IPS-11a (cell line): ENCODE measurements at regions not wholly inside any gene's neighbourhood (a gene's known extent, or its start where the extent isn't known, plus 50 kb on each side); places are given as distances from the start of the nearest gene placed in this dataset.
"Not testable (repeated sequence)": the region's sequence is repeated elsewhere in the genome, so short reads cannot be mapped to it uniquely, and the experiment has no call there.

ENCODE experiments used
- H3K4me3 ChIP-seq: one replicate; pipeline ENCODE4 v1.5.1; 2013; ENCODE audit warnings: low read depth, low read length, control low read depth

DNA sequence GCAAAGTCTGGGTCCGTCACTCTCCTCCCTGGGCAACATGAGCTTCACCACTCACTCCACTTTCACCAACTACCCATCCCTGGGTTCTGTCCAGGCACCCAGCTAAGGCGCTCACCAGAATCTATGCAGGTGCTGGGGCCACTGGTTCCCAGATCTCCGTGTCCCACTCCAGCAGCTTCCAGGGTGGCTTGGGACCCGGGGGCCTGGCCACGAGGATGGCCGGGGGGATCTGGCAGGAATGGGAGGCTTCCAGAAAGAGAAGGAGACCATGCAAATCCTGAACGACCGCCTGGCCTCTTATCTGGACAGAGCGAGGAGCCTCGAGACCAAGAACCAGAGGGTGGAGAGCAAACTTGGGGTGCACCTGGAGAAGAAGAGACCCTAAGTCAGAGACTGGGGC lies 1611.0 kb upstream of the ACO1 start:
- no peak overlapping the region for H3K4me3 ChIP-seq

DNA sequence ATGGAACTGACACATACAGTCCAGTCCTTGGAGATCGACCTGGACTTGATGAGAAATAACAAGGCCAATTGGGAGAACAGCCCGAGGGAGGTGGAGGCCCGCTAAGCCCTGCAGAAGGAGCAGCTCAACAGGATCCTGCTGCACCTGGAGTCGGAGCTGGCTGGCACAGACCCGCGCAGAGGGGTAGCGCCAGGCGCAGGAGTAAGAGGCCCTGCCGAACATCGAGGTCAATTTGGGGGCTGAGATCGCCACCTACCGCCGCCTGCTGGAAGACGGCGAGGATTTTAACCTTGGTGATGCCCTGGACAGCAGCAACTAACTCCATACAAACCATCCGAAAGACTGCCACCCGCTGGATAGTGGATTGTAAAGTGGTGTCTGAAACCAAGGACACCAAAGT lies 1610.1 kb upstream of the ACO1 start:
- H3K4me3 ChIP-seq, result no peak overlapping the region

DNA sequence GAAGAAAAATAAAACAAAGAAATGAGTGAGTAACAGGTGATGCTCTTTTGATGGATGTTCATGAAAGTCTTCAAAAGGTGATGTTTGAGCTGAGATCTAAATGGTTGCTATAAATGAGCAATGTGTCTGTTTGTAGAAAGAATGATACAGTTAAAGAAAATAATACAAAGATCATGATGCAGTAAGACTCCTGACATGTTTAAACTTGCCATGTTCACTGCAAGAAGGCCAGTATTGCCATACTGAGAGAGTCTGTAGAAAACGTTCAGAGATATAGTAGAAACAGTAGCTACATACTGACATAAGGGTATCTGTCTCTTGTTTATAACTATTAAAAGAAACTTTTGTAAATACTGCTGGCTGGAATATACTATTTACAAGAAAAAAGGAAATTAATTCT lies 1609.2 kb upstream of the ACO1 start:
- H3K4me3 ChIP-seq, result no peak overlapping the region

DNA sequence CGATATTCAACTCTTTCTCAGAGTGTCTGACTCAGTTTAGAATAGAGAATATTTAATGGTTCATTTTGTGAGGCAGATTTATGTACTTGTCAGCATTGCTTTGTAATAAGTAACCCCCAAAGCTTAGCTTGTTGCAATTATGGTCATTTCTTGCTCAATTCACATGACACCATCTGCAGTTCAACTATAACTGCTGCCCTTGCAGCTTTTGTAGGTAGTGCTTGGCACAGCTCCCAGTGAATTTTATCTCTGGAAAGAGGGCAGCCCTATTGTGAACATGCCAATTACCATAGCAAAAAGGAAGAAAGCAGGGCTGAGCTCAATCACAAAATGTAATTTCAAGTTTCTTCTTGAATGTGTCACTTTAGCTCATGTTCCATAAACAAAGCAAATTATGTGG lies 1587.7 kb upstream of the ACO1 start:
- no peak overlapping the region for H3K4me3 ChIP-seq

DNA sequence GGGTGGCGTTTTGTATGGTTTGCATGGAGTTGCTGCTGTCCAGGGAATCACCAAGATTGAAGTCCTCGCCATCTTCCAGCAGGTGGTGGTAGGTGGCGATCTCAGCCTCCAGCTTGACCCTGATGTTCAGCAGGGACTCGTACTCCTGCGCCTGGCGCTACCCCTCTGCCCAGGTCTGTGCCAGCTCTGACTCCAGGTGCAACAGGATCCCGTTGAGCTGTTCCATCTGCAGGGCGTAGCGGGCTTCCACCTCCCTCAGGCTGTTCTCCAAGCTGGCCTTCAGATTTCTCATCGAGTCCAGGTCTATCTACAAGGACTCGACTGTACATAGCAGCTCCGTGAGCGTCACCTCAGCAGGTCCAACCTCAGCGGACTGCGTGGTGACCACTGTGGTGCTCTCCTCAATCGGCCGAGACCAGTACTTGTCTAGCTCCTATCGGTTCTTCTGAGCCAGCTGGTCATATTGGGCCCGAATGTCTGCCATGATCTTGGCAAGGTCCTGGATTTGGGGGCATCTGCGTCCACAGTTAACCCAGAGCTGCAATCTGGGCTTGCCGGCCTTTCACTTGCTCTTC lies 1584.8 kb upstream of the ACO1 start:
- no peak overlapping the region for H3K4me3 ChIP-seq

DNA sequence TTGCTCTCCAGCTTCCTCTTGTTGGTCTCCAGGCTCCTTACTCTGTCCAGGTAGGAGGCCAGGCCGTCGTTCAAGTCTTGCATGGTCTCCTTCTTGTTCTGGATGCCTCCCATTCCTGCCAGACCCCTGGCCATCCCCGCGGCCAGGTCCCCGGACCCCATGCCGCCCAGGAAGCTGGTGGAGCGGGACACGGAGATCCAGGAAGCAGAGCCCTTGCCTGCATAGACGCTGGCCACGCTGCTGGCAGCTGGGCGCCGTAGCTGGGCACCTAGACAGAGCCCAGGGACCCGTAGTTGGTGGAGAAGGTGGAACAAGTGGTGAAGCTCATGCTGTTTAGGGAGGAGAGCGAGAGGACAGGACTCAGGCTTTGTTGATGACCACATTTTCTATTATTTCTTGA lies 1584.0 kb upstream of the ACO1 start:
- no peak overlapping the region for H3K4me3 ChIP-seq

DNA sequence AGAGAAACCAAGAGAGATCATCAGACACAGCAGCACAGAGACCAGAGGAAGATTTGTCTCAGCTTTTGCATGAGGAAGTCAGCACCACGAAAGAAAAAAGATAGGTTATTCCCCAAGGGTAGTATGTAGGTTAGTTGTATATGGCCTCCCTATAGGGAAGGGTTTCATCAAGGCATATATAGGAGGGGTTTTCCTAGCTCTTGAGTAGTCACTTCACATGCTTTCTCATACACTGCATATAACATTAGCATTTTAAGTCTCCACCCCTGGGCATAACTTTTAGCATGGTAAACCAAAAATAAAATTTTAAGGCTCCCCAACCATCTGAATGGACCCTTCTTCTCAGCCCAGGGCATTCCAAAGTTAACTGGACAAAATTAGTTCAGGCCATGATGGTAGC lies 1571.6 kb upstream of the ACO1 start:
- H3K4me3 ChIP-seq, result no peak overlapping the region

DNA sequence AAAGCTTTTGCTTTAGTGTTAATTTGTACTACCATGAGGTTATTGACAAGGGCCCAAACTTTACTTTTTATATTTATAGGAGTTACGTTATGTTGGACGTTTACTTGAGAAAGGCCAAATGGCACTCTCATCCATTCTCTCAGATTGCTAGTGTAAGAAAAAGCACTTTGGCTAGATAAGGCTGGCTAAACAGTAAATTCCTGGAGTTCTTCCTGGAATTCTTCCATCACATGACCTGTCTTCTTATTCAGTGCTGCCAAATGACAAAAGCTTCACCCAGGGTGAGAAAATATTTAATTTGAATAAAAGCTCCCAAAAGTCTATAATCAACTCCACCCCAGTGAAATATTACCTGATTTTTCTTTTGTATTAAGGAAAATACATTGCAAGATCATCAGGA lies 1568.9 kb upstream of the ACO1 start:
- H3K4me3 ChIP-seq, result no peak overlapping the region

DNA sequence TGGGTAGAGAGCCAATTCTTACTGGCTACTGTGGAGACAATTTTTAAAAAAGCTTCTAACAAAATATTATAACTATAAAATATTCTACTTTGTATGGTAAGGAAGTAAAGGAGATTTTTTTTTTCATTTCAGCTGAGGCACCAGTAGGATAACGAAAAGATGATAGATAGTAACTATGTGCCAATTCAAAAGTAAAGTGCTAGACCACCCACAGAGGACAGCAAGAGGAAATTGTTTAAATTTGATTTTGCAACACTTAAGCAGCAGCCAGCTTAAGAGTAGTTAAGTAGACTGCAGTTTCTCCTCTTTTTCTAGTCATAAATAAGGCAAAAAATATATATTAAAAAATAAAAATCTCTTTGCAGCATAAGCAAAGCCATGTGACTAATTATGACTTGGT lies 1539.3 kb upstream of the ACO1 start:
- no peak overlapping the region for H3K4me3 ChIP-seq

DNA sequence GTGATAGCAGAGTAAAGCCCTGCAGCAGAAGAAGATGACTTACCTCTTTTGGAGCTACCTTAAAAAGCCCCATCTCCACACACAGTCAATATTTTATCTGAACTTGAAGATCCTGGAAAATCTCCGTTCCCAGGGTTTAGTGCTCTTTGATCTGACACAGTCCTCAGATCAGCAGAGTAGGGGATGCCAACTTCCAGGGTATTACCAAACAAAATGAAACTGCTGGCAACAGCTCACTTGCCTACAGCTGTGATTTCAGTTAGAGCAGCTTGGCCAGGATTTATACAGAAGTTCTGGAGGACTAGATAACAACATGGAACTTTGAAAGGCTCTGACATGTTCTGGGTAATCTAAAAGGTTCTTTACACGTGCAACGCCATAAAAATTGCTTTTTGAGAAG lies 1537.8 kb upstream of the ACO1 start:
- H3K4me3 ChIP-seq, result no peak overlapping the region

DNA sequence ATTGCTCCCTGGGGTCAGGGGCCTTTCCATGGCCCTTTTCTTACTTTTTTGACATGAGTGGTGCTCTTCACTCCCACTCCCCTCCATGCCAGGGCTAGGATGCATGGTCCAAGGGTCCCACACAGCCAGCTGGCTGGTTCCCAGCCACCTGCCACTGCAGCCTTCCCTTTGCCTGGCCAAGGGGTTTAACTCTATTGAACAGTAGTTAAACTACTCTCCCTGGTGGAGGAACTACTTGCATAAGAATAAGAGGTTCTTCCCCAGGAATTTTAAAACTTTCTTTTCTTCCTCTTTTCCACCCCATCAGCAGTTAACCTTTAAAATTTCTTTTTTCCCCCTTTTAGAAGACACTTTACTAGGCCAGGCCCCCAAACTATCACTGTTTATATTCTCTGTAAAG lies 1532.8 kb upstream of the ACO1 start:
- H3K4me3 ChIP-seq, result no peak overlapping the region

DNA sequence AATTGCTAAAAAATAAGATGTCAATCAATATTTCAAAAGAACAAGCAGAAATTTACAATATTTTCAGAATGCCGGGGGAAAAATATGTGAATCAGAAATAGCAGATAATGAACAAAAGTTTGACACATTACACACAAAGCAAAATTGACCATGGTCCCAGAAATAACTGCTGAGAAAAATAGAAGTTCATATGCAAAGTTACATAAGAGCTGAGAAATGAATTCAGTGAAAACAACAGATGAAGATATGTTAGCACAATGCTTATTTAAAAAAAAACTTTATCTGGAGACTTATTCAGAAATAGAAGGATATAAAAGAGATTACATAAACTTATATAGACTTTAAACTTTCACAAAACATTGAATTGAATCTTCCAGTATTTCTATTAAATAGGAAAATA lies 1483.7 kb upstream of the ACO1 start:
- H3K4me3 ChIP-seq, result no peak overlapping the region

DNA sequence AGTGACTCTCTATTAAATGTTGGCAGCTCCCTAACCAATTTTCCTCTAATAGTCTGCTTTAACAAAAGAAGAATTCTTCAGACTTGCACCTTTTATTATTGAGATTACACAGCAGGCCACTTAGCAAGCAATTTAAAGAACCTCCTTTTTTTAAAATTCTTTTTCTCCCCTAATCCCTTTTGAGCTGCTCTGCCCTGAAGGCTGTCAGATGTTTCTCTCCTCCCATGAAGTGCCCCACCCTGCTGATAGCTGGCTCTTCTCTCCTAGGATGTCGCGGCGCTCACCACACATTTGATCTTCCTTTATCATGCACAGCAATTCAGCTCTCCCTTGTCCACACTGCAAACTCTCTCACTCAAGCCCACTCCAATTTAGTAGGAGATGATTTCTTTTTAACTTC lies 1471.1 kb upstream of the ACO1 start:
- no peak overlapping the region for H3K4me3 ChIP-seq

DNA sequence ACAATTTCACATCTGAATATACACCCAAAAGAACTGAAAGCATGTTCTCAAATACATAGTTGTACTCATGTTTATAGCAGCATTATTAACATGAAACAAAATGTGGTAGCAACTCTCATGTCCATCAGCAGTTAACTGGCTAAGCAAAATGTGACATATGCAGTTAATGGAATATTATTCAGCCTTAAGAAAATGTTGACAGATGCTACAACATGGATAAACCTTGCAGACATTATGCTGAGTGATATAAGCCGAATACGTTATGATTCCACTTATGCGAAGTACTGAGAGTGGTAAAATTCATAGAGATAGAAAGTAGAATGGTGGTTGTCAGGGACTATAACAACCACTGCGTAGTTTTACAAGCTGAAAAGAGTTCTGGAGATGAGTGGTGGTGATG lies 1469.0 kb upstream of the ACO1 start:
- H3K4me3 ChIP-seq, result no peak overlapping the region

DNA sequence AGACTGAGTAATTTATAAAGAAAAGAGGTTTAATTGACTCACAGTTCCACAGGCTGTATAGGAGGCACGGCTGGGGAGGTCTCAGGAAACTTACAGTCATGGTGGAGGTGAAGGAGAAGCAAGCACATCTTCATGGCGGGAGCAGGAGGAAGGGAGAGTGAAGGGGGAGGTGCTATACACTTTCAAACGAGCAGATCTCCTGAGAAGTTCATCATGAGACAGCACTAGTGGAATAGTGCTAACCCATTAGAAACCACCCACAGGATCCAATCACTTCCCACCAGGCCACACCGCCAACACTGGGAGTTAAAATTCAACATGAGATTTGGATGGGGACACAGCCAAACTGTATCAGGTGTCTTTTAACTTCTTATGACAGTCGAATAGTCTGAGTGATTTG lies 1459.3 kb upstream of the ACO1 start:
- H3K4me3 ChIP-seq, result no peak overlapping the region

DNA sequence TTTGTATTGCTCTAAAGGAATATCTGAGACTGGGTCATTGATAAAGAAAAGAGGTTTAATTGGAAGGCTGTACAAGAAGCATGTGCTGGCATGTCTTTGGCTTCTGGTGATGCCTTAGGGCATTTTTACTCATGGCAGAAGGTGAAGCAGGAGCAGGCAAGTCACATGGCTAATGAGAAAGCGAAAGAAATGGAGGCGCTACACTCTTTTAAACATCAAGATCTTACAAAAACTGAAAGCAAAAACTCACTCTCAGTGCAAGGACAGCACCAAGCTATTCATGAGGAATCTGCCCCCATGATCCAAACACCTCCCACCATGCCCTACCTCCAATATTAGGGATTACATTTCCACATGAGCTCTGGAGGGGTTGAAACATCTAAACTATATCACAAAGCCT lies 1458.8 kb upstream of the ACO1 start:
- H3K4me3 ChIP-seq, result no peak overlapping the region

DNA sequence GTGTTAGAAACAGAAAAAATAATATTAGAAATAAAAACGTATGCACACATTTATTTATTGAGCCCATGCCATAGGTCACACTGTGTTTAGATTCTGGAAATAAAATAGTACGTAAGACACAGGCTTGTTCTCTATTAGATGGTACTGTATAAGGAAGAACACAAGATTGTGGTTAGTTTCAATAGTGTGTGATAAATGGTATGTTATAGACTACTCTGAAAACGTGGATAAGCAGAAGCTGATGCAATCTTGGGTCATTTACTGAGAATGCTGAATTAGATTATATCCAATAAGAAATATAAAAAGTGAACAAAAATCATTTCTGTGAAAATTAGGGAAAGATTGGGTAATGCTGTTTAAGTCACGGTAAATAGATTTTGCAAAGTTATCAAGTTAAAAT lies 1456.4 kb upstream of the ACO1 start:
- H3K4me3 ChIP-seq, result no peak overlapping the region

DNA sequence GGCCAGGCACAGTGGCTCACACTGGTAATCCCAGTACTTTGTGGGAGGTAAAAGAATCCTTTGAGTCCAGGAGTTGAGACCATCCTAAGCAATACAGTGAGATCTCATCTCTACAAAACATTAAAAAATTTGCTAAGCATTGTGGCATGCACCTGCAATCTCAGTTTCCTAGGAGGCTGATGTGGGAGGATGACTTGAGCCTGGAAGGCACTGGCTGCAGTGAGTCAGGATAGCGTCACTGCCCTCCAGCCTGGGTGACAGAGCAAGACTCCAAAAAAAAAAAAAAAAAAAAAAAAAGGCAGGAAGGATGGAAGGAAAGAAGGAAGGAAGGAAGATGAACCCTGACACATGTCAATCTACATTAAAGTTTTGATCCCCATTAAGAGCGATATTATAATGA lies 1452.2 kb upstream of the ACO1 start:
- no peak overlapping the region for H3K4me3 ChIP-seq

DNA sequence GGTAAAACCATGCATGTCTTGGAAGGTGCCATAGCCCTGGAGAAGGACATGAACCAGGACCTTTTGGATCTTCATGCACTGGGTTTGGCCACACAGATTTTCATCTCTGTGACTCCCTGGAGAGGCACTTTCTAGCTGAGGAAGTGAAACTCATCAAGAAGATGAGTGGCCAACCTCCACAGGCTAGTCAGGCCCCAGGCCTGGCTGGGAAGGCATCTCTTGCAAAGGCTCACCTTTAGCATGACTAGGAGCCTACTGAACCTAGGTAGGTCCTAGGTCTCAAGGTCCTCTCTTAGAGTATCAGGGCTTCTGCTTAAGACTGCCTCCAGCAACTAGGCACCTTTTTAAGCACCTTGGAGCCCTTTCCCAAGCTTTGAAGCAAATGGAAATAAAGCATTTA lies 1448.7 kb upstream of the ACO1 start:
- H3K4me3 ChIP-seq, result no peak overlapping the region

DNA sequence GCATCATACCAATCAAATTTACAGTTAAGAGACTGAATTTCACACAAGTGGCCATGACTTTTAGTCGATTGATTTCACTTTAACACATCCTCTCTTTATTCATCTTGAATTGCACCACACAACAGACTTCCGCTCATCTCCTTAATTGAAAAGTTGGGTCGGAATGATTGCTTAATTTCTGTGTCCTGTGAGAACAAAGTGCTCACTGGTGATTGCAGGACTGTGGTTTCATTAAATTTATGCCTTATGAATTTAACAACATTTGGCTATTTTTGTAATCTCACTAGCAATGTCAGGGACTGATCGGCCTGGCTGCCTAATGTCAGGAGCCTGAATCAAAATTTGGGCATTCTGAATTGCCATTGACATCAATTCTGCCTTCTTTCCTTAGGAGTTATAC lies 1447.3 kb upstream of the ACO1 start:
- no peak overlapping the region for H3K4me3 ChIP-seq

DNA sequence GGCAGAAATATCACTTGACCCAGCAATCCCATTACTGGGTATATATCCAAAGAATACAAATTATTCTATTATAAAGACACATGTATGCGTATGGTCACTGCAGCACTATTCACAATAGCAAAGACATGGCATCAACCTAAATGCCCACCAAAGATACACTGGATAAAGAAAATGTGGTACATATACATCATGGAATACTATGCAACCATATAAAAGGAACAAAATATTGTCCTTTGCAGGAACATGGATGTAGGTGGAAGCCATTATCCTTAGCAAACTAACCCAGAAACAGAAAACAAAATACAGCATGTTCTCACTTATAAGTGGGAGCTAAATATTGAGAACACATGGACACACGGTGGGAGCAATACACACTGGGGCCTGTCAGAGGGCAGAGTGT lies 1441.6 kb upstream of the ACO1 start:
- not testable (repeated sequence) for H3K4me3 ChIP-seq

DNA sequence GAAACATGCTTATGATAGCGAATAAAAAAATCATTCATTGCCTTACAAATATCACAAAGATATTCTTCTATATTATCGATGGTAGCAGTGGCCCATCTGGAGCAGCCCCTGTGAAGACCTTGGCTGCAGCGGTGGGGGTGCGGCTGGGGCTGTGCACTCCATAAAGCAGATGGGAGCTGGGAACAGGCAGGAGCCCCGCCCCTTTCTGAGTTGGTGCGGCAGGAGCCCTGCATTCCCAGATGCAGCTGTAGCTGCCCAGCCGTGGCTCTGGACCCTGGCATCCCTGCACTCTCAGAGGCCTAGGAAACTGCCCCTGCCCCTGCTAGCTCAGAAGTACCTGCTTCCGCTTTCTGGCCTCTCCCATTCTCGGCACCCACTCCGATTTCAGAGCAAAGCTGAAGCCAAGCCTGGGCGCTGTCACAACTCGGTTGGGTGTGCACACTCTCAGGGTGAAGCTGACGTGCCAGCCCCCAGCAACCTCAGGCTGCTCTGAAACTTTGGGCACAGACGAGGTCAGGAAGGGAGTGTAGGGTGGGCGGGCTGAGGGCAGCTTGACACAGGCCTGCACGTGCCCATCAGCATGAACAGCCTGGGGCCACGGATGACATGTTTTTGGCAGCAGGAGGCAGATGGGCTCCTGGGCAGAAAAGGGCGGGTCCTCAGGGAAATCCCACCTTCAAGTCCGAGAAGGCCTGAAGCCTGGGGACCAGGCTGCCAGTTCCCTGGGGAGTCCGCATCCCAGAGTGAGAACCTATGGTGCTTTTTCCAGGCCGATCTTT lies 1440.8 kb upstream of the ACO1 start:
- H3K4me3 ChIP-seq, result no peak overlapping the region

DNA sequence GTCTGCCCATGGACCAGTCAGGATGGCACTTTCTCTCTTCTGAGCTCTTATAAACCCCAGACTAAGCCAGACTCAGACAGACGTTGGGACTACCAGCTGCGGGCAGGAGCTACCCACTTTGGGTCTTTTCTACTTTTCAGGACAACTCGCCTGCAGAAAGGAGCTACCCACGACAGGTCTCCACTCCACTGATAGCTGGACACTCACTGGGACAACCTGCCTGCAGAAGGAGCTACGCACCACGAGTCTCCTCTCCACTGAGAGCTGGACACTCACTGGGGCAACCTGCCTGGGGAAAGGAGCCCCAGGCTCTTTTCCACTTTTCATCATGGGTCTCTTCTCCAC lies 1440.2 kb upstream of the ACO1 start:
- H3K4me3 ChIP-seq, result no peak overlapping the region
